ENCODE measurements at regions not wholly inside any gene's neighbourhood (a gene's known extent, or its start where the extent isn't known, plus 50 kb on each side); places are given as distances from the start of the nearest gene placed in this dataset.

DNA sequence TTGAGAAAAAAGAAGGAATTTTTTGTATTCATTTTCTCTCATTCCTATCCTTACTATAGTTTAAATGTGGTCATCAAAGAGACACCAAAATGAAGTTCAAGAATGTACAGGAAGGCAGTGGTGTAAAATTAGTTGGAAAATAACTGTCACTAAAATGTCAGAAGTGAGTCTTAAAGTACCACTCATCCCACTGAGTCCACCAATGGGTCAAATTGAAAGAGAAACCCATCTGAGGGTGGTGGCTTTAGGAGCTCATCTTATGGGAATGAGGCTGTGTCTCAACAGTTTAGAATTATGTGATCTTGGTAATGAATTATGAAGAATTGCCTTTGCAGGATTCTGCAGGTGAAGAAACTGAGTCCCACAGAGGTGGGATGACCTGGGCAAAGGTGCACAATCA is 403.5 kb downstream of the FGF9 start:
- intact Hi-C loops (cut with DNase I; ENCODE audit: low total_unique reads), result no loop called here

GRCh38 chr13:22076658-22077057 is 405.8 kb downstream of the FGF9 start:
- intact Hi-C loops (cut with DNase I; ENCODE audit: low total_unique reads) (no loop called here), in situ Hi-C loops (cut with MboI; ENCODE audit: low sequenced_read_pairs in 4 of 4) (no loop called here)
- Histone ChIP-seq H3K36me3 (no peaks in the 10 kb centered on the region), H3K9me3 (no peaks in the 10 kb centered on the region), H3K27me3 (peaks cover 0 to 2% (median 0%) of the 10 kb centered on the region in 3 donors), H3K27ac (no peak overlapping the region), H3K4me1 (no peaks in the 10 kb centered on the region), H3K4me3 (no peak overlapping the region)
- no peak for DNase-seq
- TF ChIP-seq, protein P1, sequence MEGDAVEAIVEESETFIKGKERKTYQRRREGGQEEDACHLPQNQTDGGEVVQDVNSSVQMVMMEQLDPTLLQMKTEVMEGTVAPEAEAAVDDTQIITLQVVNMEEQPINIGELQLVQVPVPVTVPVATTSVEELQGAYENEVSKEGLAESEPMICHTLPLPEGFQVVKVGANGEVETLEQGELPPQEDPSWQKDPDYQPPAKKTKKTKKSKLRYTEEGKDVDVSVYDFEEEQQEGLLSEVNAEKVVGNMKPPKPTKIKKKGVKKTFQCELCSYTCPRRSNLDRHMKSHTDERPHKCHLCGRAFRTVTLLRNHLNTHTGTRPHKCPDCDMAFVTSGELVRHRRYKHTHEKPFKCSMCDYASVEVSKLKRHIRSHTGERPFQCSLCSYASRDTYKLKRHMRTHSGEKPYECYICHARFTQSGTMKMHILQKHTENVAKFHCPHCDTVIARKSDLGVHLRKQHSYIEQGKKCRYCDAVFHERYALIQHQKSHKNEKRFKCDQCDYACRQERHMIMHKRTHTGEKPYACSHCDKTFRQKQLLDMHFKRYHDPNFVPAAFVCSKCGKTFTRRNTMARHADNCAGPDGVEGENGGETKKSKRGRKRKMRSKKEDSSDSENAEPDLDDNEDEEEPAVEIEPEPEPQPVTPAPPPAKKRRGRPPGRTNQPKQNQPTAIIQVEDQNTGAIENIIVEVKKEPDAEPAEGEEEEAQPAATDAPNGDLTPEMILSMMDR (IDR thresholded peaks at IDR 0.05 in 4 of 5, conservative IDR thresholded peaks at IDR 0.05 in 1 of 5), result no peak
- TF ChIP-seq POLR2A (IDR thresholded peaks at IDR 0.05), result no peak
- no peak for ATAC-seq

More for the DNA sequence above, 403.5 kb downstream of the FGF9 start:
- H3K4me1 ChIP-seq, result no peaks in the 10 kb centered on the region
- no peaks in the 10 kb centered on the region for H3K9me3 ChIP-seq
- peaks cover 0 to 2% (median 0%) of the 10 kb centered on the region in 3 donors for H3K27me3 ChIP-seq
- DNase-seq, result no peak
- H3K4me3 ChIP-seq, result no peak overlapping the region
- no peak for ATAC-seq
- H3K36me3 ChIP-seq, result no peaks in the 10 kb centered on the region
- H3K27ac ChIP-seq, result no peak overlapping the region
- in situ Hi-C loops (cut with MboI; ENCODE audit: low sequenced_read_pairs in 4 of 4), result no loop called here
- TF ChIP-seq, protein P1 (IDR thresholded peaks at IDR 0.05 in 4 of 5, conservative IDR thresholded peaks at IDR 0.05 in 1 of 5), result no peak
- no peak for TF ChIP-seq POLR2A (IDR thresholded peaks at IDR 0.05)

- H3K27me3 ChIP-seq, result peaks cover 0 to 2% (median 0%) of the 10 kb centered on the region in 3 donors
- TF ChIP-seq, protein P1 (IDR thresholded peaks at IDR 0.05 in 4 of 5, conservative IDR thresholded peaks at IDR 0.05 in 1 of 5), result no peak
- TF ChIP-seq POLR2A (IDR thresholded peaks at IDR 0.05), result no peak
- intact Hi-C loops (cut with DNase I; ENCODE audit: low total_unique reads) (no loop called here), in situ Hi-C loops (cut with MboI; ENCODE audit: low sequenced_read_pairs in 4 of 4) (no loop called here)
- ATAC-seq, result no peak
- H3K4me3 ChIP-seq, result no peak overlapping the region
- no peak overlapping the region for H3K27ac ChIP-seq
- no peaks in the 10 kb centered on the region for H3K9me3 ChIP-seq
- DNase-seq, result no peak
- H3K4me1 ChIP-seq, result no peaks in the 10 kb centered on the region
- H3K36me3 ChIP-seq, result no peaks in the 10 kb centered on the region
Observed at GRCh38 chr13:22077205-22077683, 406.4 kb downstream of the FGF9 start.

- intact Hi-C loops (cut with DNase I; ENCODE audit: low total_unique reads), result no loop called here
- no peak for ATAC-seq
- Histone ChIP-seq H3K27me3 (no peaks in the 10 kb centered on the region), H3K9me3 (no peaks in the 10 kb centered on the region), H3K27ac (no peak overlapping the region), H3K4me3 (no peak overlapping the region), H3K4me1 (no peaks in the 10 kb centered on the region), H3K36me3 (no peaks in the 10 kb centered on the region)
- in situ Hi-C loops (cut with MboI; ENCODE audit: low sequenced_read_pairs in 4 of 4), result no loop called here
- no peak for DNase-seq
- TF ChIP-seq, protein P1 (IDR thresholded peaks at IDR 0.05 in 4 of 5, conservative IDR thresholded peaks at IDR 0.05 in 1 of 5), result no peak
- no peak for TF ChIP-seq POLR2A (IDR thresholded peaks at IDR 0.05)
Observed at GRCh38 chr13:22077764-22078163, 406.9 kb downstream of the FGF9 start.

GRCh38 chr13:22079961-22080360 is 409.1 kb downstream of the FGF9 start:
- in situ Hi-C loops (cut with MboI; ENCODE audit: low sequenced_read_pairs in 4 of 4), result no loop called here
- no peaks in the 10 kb centered on the region for H3K27me3 ChIP-seq
- ATAC-seq (no peak), DNase-seq (no peak)
- no peak overlapping the region for H3K27ac ChIP-seq
- no peaks in the 10 kb centered on the region for H3K9me3 ChIP-seq
- intact Hi-C loops (cut with DNase I; ENCODE audit: low total_unique reads), result no loop called here
- no peaks in the 10 kb centered on the region for H3K4me1 ChIP-seq
- TF ChIP-seq, protein P1 (IDR thresholded peaks at IDR 0.05 in 4 of 5, conservative IDR thresholded peaks at IDR 0.05 in 1 of 5), result no peak
- no peak for TF ChIP-seq POLR2A (IDR thresholded peaks at IDR 0.05)
- H3K4me3 ChIP-seq, result no peak overlapping the region
- no peaks in the 10 kb centered on the region for H3K36me3 ChIP-seq

Data from gastrocnemius medialis (tissue), 4 donors.